SU-DHL-6 (cell line): ENCODE measurements at regions not wholly inside any gene's neighbourhood (a gene's known extent, or its start where the extent isn't known, plus 50 kb on each side); places are given as distances from the start of the nearest gene placed in this dataset.

Source experiments
- H2AFZ ChIP-seq: fragments of 200-600 bp; sonication (generic); 2 replicates; pipeline ENCODE4 v1.6.1; 2014; ENCODE audit warnings: low read depth, mild to moderate bottlenecking, moderate library complexity, mixed read lengths, antibody characterized with exemption, low read length; ENCODE audit not compliant: severe bottlenecking
- H3F3A ChIP-seq: fragments of 200-600 bp; shearing (Covaris generic); 2 replicates; pipeline ENCODE4 v1.6.0; 2016; ENCODE audit warnings: antibody characterized with exemption, mild to moderate bottlenecking; ENCODE audit not compliant: insufficient read depth
- H3K27ac ChIP-seq: fragments of 200-600 bp; sonication (generic); 2 replicates; pipeline ENCODE4 v1.5.1; 2016; ENCODE audit warnings: low read depth, mild to moderate bottlenecking, low read length, moderate library complexity, mixed read lengths
- H3K27me3 ChIP-seq: fragments of 200-600 bp; sonication (generic), shearing (Covaris generic); 2 replicates; pipeline ENCODE4 v1.6.0; 2014; ENCODE audit warnings: mild to moderate bottlenecking, low read length
- H3K36me3 ChIP-seq: fragments of 200-600 bp; sonication (generic); 2 replicates; pipeline ENCODE4 v1.6.1; 2014; ENCODE audit warnings: mild to moderate bottlenecking, low read length, mixed read lengths
- H3K4me2 ChIP-seq: fragments of 300-600, 200-600 bp; shearing (Covaris generic), sonication (generic); 2 replicates; pipeline ENCODE4 v1.6.0; 2014; ENCODE audit warnings: low read length, low read depth, mild to moderate bottlenecking; ENCODE audit not compliant: poor library complexity, severe bottlenecking
- H3K4me3 ChIP-seq: fragments of 200-600 bp; sonication (generic); 2 replicates; pipeline ENCODE4 v1.5.1; 2014; ENCODE audit warnings: antibody characterized with exemption, low read length, mild to moderate bottlenecking, mixed read lengths; ENCODE audit not compliant: insufficient read depth, poor library complexity, severe bottlenecking
- H3K79me2 ChIP-seq: fragments of 200-600 bp; sonication (generic); 2 replicates; pipeline ENCODE4 v1.6.1; 2014; ENCODE audit warnings: mild to moderate bottlenecking, low read length, moderate library complexity; ENCODE audit not compliant: insufficient read depth
- H3K9ac ChIP-seq: fragments of 200-600 bp; sonication (generic); 2 replicates; pipeline ENCODE4 v1.7.0; 2014; ENCODE audit warnings: mild to moderate bottlenecking, low read length
- H3K9me2 ChIP-seq: fragments of 200-600 bp; sonication (generic); replicated peaks from 2 replicates; pipeline ENCODE4 v1.6.1; 2014; ENCODE audit warnings: low read length; ENCODE audit not compliant: insufficient read depth
- H3K9me3 ChIP-seq: fragments of 200-600 bp; sonication (generic); 2 replicates; pipeline ENCODE4 v1.6.1; 2014; ENCODE audit warnings: low read length, mixed read lengths; ENCODE audit not compliant: insufficient read depth
- H4K20me1 ChIP-seq: fragments of 200-600 bp; sonication (generic); 2 replicates; pipeline ENCODE4 v1.6.1; 2014; ENCODE audit warnings: low read depth, mild to moderate bottlenecking, antibody characterized with exemption, low read length, moderate library complexity, mixed read lengths
- EZH2phosphoT487 ChIP-seq: fragments of 200-600 bp; sonication (generic), shearing (Covaris generic); conservative IDR thresholded peaks from 2 replicates; pipeline ENCODE4 v1.6.1; 2018; ENCODE audit warnings: mild to moderate bottlenecking, antibody characterized with exemption, low read length, moderate library complexity, mixed read lengths
- TF ChIP-seq, protein P1 (sequence below): fragments of 200-600 bp; sonication (generic); IDR thresholded peaks from one replicate; pipeline ENCODE4 v1.5.1; 2017; ENCODE audit warnings: antibody characterized with exemption, mild to moderate bottlenecking, low read length, moderate library complexity; ENCODE audit not compliant: insufficient read depth, poor library complexity, severe bottlenecking

DNA sequence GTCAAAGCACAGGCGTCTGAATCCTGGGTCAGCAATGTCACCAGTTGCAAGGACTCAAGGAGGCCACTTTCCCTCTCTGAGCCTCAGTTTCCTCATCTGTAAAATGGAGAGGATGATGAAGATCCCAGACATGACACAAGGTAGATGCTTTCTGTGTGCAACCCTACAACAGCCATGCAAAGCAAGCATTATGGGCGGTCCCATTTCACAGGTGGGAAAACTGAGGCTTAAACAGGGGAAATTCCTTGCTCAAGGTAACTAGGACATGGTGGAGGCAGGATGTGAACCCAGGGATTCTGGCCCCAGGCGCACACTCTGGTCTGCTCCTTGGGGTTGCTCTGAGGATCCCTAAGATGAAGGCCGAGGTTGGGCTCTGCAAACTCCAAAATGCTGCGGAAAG lies 311.0 kb downstream of the PTPRU start:
- H3F3A ChIP-seq: no peaks in the 10 kb centered on the region
- no peaks in the 10 kb centered on the region for H3K79me2 ChIP-seq
- no peaks in the 10 kb centered on the region for H3K36me3 ChIP-seq
- H3K9me2 ChIP-seq: no peaks in the 10 kb centered on the region
- no peak overlapping the region for H3K9ac ChIP-seq
- no peaks in the 10 kb centered on the region for H3K9me3 ChIP-seq
- H4K20me1 ChIP-seq: no peaks in the 10 kb centered on the region
- H3K27ac ChIP-seq: no peak overlapping the region
- H3K4me2 ChIP-seq: no peak overlapping the region
- H3K27me3 ChIP-seq: no peaks in the 10 kb centered on the region
- TF ChIP-seq, protein P1, sequence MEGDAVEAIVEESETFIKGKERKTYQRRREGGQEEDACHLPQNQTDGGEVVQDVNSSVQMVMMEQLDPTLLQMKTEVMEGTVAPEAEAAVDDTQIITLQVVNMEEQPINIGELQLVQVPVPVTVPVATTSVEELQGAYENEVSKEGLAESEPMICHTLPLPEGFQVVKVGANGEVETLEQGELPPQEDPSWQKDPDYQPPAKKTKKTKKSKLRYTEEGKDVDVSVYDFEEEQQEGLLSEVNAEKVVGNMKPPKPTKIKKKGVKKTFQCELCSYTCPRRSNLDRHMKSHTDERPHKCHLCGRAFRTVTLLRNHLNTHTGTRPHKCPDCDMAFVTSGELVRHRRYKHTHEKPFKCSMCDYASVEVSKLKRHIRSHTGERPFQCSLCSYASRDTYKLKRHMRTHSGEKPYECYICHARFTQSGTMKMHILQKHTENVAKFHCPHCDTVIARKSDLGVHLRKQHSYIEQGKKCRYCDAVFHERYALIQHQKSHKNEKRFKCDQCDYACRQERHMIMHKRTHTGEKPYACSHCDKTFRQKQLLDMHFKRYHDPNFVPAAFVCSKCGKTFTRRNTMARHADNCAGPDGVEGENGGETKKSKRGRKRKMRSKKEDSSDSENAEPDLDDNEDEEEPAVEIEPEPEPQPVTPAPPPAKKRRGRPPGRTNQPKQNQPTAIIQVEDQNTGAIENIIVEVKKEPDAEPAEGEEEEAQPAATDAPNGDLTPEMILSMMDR: no peak
- TF ChIP-seq EZH2phosphoT487: no peak
- no peak overlapping the region for H3K4me3 ChIP-seq
- H2AFZ ChIP-seq: no peak overlapping the region

DNA sequence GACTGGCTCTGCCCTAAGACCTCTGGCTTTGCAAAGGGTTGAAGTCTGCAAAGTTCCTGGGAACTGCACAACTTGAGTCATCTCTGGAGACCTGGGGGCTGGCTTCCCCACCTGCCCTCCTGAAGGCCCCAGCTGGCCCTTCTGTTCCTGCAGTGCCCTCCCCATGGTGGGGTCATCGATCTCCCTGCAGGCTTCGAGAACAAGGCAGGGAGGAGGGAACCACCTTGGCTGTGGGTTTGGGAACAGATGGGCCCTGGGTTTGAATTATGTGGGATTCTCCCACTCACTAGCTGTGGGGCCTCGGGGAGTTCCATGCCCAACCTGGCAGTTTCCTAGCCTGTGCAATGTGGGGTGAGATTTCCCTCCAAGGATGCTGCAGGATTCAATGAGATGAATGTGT lies 310.2 kb downstream of the PTPRU start:
- no peaks in the 10 kb centered on the region for H3K9me3 ChIP-seq
- no peaks in the 10 kb centered on the region for H3K79me2 ChIP-seq
- no peaks in the 10 kb centered on the region for H3K36me3 ChIP-seq
- H3K4me3 ChIP-seq: no peak overlapping the region
- TF ChIP-seq, protein P1: no peak
- TF ChIP-seq EZH2phosphoT487: no peak
- no peaks in the 10 kb centered on the region for H3K9me2 ChIP-seq
- H3K9ac ChIP-seq: no peak overlapping the region
- H3K27me3 ChIP-seq: no peaks in the 10 kb centered on the region
- H3K27ac ChIP-seq: no peak overlapping the region
- no peak overlapping the region for H2AFZ ChIP-seq
- H3K4me2 ChIP-seq: no peak overlapping the region
- H4K20me1 ChIP-seq: no peaks in the 10 kb centered on the region
- H3F3A ChIP-seq: no peaks in the 10 kb centered on the region

DNA sequence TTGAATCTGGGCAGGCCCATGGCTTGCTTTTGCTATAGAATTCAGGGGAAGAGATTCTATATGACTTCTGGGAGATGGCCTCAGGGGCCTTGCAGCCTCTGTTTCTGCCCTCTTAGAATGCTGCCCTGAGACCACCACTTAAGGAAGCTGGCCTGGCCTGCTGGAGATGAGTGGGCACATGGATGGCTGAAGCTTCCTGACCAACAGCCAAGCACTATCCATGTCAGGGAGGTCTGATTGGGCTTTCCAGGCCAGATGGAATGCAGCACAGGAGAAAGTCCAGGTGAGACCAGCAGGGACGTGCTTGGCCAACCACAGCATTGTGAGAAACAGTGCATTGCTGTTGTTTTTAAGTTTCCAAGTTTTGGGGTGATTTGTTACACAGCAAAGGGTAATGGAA lies 308.1 kb downstream of the PTPRU start:
- H3K4me3 ChIP-seq: no peak overlapping the region
- TF ChIP-seq, protein P1: no peak
- no peak for TF ChIP-seq EZH2phosphoT487
- H3F3A ChIP-seq: no peaks in the 10 kb centered on the region
- H3K9me2 ChIP-seq: no peaks in the 10 kb centered on the region
- H3K27ac ChIP-seq: no peak overlapping the region
- no peak overlapping the region for H3K9ac ChIP-seq
- no peaks in the 10 kb centered on the region for H3K79me2 ChIP-seq
- H4K20me1 ChIP-seq: no peaks in the 10 kb centered on the region
- no peaks in the 10 kb centered on the region for H3K9me3 ChIP-seq
- no peak overlapping the region for H2AFZ ChIP-seq
- no peaks in the 10 kb centered on the region for H3K36me3 ChIP-seq
- H3K4me2 ChIP-seq: no peak overlapping the region
- no peaks in the 10 kb centered on the region for H3K27me3 ChIP-seq

DNA sequence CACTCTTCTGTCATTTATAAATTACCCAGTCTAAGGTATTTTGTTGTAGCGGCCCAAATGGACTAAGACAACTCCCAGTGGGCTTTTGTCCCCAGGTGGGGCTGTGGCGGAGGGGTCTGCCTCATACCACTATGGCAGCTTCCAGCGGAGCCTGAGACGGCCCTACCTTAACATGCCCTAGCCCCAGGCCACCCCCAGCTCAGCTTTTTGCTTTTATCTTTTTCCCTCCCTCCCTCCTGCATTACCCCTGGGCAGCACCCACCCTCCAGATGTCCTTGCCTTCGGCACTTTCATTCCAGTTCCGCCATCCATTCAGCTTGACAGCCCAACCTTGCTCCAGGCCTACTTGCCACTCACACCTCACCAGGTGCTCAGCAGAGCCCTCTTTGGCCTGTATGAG lies 307.3 kb downstream of the PTPRU start:
- H3K4me2 ChIP-seq: no peak overlapping the region
- no peak overlapping the region for H3K4me3 ChIP-seq
- no peaks in the 10 kb centered on the region for H3K27me3 ChIP-seq
- no peaks in the 10 kb centered on the region for H3F3A ChIP-seq
- H3K36me3 ChIP-seq: no peaks in the 10 kb centered on the region
- no peaks in the 10 kb centered on the region for H3K79me2 ChIP-seq
- H3K27ac ChIP-seq: no peak overlapping the region
- no peaks in the 10 kb centered on the region for H3K9me3 ChIP-seq
- no peaks in the 10 kb centered on the region for H3K9me2 ChIP-seq
- no peaks in the 10 kb centered on the region for H4K20me1 ChIP-seq
- no peak for TF ChIP-seq EZH2phosphoT487
- TF ChIP-seq, protein P1: no peak
- H3K9ac ChIP-seq: no peak overlapping the region
- H2AFZ ChIP-seq: no peak overlapping the region
